ENCODE measurements at regions not wholly inside any gene's neighbourhood (a gene's known extent, or its start where the extent isn't known, plus 50 kb on each side); places are given as distances from the start of the nearest gene placed in this dataset.

GRCh38 chr9:126225611-126226609 lies 100.7 kb upstream of the MVB12B start:
- no peak for DNase-seq

GRCh38 chr9:126226991-126227936 lies 99.4 kb upstream of the MVB12B start:
- DNase-seq, result no peak

GRCh38 chr9:126228111-126228780 lies 98.4 kb upstream of the MVB12B start:
- DNase-seq, result no peak

- peak; percentile 38 for DNase-seq
These were observed 97.7 kb upstream of the MVB12B start for GRCh38 chr9:126228781-126229444.

- DNase-seq, result no peak
These were observed 97.1 kb upstream of the MVB12B start for GRCh38 chr9:126229501-126229900.

GRCh38 chr9:126230692-126231091 lies 95.9 kb upstream of the MVB12B start:
- DNase-seq, result no peak

- no peak for DNase-seq
These were observed 94.2 kb upstream of the MVB12B start for GRCh38 chr9:126232461-126232860.

- DNase-seq, result no peak
These were observed 93.5 kb upstream of the MVB12B start for GRCh38 chr9:126233175-126233574.

GRCh38 chr9:126233913-126234525 lies 92.6 kb upstream of the MVB12B start:
- DNase-seq, result no peak

- DNase-seq, result no peak
These were observed 91.8 kb upstream of the MVB12B start for GRCh38 chr9:126234681-126235335.

- no peak for DNase-seq
These were observed 91.0 kb upstream of the MVB12B start for GRCh38 chr9:126235336-126236243.

GRCh38 chr9:126236273-126236672 lies 90.4 kb upstream of the MVB12B start:
- DNase-seq, result no peak

- DNase-seq, result no peak
These were observed 88.2 kb upstream of the MVB12B start for GRCh38 chr9:126238415-126238814.

- DNase-seq, result no peak
These were observed 87.1 kb upstream of the MVB12B start for GRCh38 chr9:126239515-126239914.

GRCh38 chr9:126240835-126241234 lies 85.8 kb upstream of the MVB12B start:
- no peak for DNase-seq

- no peak for DNase-seq
These were observed 77.9 kb upstream of the MVB12B start for GRCh38 chr9:126248680-126249079.

- no peak for DNase-seq
These were observed 64.9 kb upstream of the MVB12B start for GRCh38 chr9:126261584-126262356.

GRCh38 chr9:126262738-126263137 lies 63.9 kb upstream of the MVB12B start:
- no peak for DNase-seq

GRCh38 chr9:126270556-126270955 lies 56.1 kb upstream of the MVB12B start:
- DNase-seq, result no peak

Data from NCI-H2081 treated with DMSO at 0.1 percent for 48 hours (cell line).